ENCODE measurements at regions not wholly inside any gene's neighbourhood (a gene's known extent, or its start where the extent isn't known, plus 50 kb on each side); places are given as distances from the start of the nearest gene placed in this dataset.

- ATAC-seq, result no peak
- TF ChIP-seq, protein P1, sequence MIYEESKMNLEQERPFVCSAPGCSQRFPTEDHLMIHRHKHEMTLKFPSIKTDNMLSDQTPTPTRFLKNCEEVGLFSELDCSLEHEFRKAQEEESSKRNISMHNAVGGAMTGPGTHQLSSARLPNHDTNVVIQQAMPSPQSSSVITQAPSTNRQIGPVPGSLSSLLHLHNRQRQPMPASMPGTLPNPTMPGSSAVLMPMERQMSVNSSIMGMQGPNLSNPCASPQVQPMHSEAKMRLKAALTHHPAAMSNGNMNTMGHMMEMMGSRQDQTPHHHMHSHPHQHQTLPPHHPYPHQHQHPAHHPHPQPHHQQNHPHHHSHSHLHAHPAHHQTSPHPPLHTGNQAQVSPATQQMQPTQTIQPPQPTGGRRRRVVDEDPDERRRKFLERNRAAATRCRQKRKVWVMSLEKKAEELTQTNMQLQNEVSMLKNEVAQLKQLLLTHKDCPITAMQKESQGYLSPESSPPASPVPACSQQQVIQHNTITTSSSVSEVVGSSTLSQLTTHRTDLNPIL (CRISPR knock-in tag; IDR thresholded peaks at IDR 0.05; ENCODE audit: low read depth), result no peak
- TF ChIP-seq ZNF70 (CRISPR knock-in tag; IDR thresholded peaks at IDR 0.05) (no peak), ARNTL (CRISPR knock-in tag; IDR thresholded peaks at IDR 0.05; ENCODE audit: borderline replicate concordance, low read depth) (no peak), RARB (CRISPR knock-in tag; IDR thresholded peaks at IDR 0.05) (no peak), ZFP30 (CRISPR knock-in tag; IDR thresholded peaks at IDR 0.05) (no peak), GLIS3 (CRISPR knock-in tag; IDR thresholded peaks at IDR 0.05) (no peak), TCF4 (CRISPR knock-in tag; IDR thresholded peaks at IDR 0.05; ENCODE audit: borderline replicate concordance) (no peak), PPARA (CRISPR knock-in tag; IDR thresholded peaks at IDR 0.05; ENCODE audit: borderline replicate concordance) (no peak), SNAI2 (CRISPR knock-in tag; IDR thresholded peaks at IDR 0.05) (no peak)
Measured at GRCh38 chr1:221806236-221806635, 64.3 kb upstream of the DUSP10 start.

- TF ChIP-seq PPARA (CRISPR knock-in tag; IDR thresholded peaks at IDR 0.05; ENCODE audit: borderline replicate concordance) (no peak), TOX (CRISPR knock-in tag; IDR thresholded peaks at IDR 0.05; ENCODE audit: borderline replicate concordance) (no peak), PATZ1 (CRISPR knock-in tag; IDR thresholded peaks at IDR 0.05; ENCODE audit: borderline replicate concordance) (no peak)
- no peak for ATAC-seq
Measured at GRCh38 chr1:221805121-221805520, 63.2 kb upstream of the DUSP10 start.

- no peak for ATAC-seq
- TF ChIP-seq SNAI2 (CRISPR knock-in tag; IDR thresholded peaks at IDR 0.05) (no peak), PPARA (CRISPR knock-in tag; IDR thresholded peaks at IDR 0.05; ENCODE audit: borderline replicate concordance) (no peak), ZFP30 (CRISPR knock-in tag; IDR thresholded peaks at IDR 0.05) (no peak), ZNF565 (CRISPR knock-in tag; conservative IDR thresholded peaks at IDR 0.05; ENCODE audit: low read depth) (no peak), ZFP3 (CRISPR knock-in tag; IDR thresholded peaks at IDR 0.05) (no peak), RARB (CRISPR knock-in tag; IDR thresholded peaks at IDR 0.05) (no peak), BACH2 (CRISPR knock-in tag; IDR thresholded peaks at IDR 0.05; ENCODE audit: borderline replicate concordance) (no peak), TOX (CRISPR knock-in tag; IDR thresholded peaks at IDR 0.05; ENCODE audit: borderline replicate concordance) (no peak), TSHZ2 (CRISPR knock-in tag; IDR thresholded peaks at IDR 0.05) (no peak), ZNF8 (CRISPR knock-in tag; IDR thresholded peaks at IDR 0.05) (no peak), ZNF70 (CRISPR knock-in tag; IDR thresholded peaks at IDR 0.05) (no peak), ARNTL (CRISPR knock-in tag; IDR thresholded peaks at IDR 0.05; ENCODE audit: borderline replicate concordance, low read depth) (no peak), ESRRG (CRISPR knock-in tag; IDR thresholded peaks at IDR 0.05) (no peak)
- TF ChIP-seq, protein P2, sequence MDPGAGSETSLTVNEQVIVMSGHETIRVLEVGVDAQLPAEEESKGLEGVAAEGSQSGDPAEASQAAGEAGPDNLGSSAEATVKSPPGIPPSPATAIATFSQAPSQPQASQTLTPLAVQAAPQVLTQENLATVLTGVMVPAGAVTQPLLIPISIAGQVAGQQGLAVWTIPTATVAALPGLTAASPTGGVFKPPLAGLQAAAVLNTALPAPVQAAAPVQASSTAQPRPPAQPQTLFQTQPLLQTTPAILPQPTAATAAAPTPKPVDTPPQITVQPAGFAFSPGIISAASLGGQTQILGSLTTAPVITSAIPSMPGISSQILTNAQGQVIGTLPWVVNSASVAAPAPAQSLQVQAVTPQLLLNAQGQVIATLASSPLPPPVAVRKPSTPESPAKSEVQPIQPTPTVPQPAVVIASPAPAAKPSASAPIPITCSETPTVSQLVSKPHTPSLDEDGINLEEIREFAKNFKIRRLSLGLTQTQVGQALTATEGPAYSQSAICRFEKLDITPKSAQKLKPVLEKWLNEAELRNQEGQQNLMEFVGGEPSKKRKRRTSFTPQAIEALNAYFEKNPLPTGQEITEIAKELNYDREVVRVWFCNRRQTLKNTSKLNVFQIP (CRISPR knock-in tag; IDR thresholded peaks at IDR 0.05; ENCODE audit: borderline replicate concordance, low read depth), result no peak
Measured at GRCh38 chr1:221804303-221804702, 62.4 kb upstream of the DUSP10 start.

DNA sequence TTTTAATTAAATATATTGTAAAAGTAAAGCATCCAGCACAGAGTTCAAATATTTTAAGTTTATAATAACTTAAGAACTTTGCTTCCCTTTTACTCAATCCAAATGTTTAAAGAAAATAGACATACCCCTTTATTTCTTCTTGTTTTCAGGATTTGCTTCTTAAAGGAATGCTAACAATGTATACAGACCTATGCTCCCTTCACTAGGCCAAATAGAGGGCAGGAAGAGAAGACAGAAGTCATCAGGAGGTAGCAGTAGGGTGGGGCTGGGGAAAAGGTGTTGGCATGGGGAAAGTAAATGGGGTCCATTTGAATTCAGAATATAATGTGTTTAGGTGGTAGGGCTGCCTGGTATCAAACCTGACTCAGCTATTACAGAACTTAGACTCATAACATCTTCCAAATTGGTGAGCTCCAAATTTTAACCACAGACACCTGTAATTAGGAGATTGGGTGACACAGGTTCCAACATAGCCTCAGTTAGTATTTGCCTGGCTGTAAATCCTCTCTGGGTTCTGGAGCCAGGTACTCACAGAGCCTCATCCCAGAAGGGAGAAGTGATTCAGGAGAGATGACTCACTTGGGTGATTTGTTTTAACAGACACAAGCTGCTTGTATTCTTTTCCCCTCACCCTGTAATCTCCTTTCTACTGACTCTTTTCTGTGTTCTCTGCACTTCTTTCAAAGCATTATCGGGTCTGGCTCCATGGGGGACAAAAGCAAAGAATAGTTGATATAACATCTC is 60.1 kb upstream of the DUSP10 start:
- peak; percentile 95 for ATAC-seq
- TF ChIP-seq TSHZ2 (CRISPR knock-in tag; IDR thresholded peaks at IDR 0.05) (no peak), ARNTL (CRISPR knock-in tag; IDR thresholded peaks at IDR 0.05; ENCODE audit: borderline replicate concordance, low read depth) (no peak), CSDC2 (CRISPR knock-in tag; IDR thresholded peaks at IDR 0.05) (no peak), ESRRG (CRISPR knock-in tag; IDR thresholded peaks at IDR 0.05) (no peak), PATZ1 (CRISPR knock-in tag; IDR thresholded peaks at IDR 0.05; ENCODE audit: borderline replicate concordance) (no peak), ZFP3 (CRISPR knock-in tag; IDR thresholded peaks at IDR 0.05) (no peak), ZC3H10 (CRISPR knock-in tag; IDR thresholded peaks at IDR 0.05) (no peak), ZNF565 (CRISPR knock-in tag; conservative IDR thresholded peaks at IDR 0.05; ENCODE audit: low read depth) (no peak), ZFP30 (CRISPR knock-in tag; IDR thresholded peaks at IDR 0.05) (no peak), GLIS3 (CRISPR knock-in tag; IDR thresholded peaks at IDR 0.05) (no peak), TOX (CRISPR knock-in tag; IDR thresholded peaks at IDR 0.05; ENCODE audit: borderline replicate concordance) (no peak), ZNF70 (CRISPR knock-in tag; IDR thresholded peaks at IDR 0.05) (no peak)

Measured in SK-N-SH treated with all-trans-retinoic acid at 6 μM for 48 hours (cell line).